C4-2B (cell line): ENCODE measurements at regions not wholly inside any gene's neighbourhood (a gene's known extent, or its start where the extent isn't known, plus 50 kb on each side); places are given as distances from the start of the nearest gene placed in this dataset.

Source experiments
- ZFX ChIP-seq: fragments of 450-650 bp; IDR thresholded peaks from 2 replicates; pipeline ENCODE4 v1.6.1; 2017
- TF ChIP-seq, protein P1 (sequence below): fragments of 450-650 bp; conservative IDR thresholded peaks from 2 replicates; pipeline ENCODE4 v1.5.1; 2017; ENCODE audit warnings: mild to moderate bottlenecking

DNA sequence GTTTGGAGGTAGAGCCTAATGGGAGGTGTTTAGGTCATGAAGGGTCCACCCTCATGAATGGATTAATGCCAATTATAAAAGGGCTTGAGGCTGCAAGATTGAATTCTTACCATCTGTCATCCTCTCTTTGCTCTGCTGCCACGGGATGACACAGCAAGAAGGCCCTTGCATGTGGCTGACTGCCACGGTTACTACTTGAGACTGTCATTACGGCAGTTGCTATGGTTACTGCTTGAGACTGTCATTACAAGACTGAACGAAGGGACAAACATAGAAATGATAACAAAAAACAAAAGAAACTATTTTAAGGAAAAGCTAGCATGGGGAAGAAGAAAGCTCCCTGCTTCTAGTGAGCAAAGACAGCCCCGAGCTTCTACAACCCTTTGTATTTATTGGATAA, 715.0 kb downstream of the TFAP2A start:
- TF ChIP-seq, protein P1, sequence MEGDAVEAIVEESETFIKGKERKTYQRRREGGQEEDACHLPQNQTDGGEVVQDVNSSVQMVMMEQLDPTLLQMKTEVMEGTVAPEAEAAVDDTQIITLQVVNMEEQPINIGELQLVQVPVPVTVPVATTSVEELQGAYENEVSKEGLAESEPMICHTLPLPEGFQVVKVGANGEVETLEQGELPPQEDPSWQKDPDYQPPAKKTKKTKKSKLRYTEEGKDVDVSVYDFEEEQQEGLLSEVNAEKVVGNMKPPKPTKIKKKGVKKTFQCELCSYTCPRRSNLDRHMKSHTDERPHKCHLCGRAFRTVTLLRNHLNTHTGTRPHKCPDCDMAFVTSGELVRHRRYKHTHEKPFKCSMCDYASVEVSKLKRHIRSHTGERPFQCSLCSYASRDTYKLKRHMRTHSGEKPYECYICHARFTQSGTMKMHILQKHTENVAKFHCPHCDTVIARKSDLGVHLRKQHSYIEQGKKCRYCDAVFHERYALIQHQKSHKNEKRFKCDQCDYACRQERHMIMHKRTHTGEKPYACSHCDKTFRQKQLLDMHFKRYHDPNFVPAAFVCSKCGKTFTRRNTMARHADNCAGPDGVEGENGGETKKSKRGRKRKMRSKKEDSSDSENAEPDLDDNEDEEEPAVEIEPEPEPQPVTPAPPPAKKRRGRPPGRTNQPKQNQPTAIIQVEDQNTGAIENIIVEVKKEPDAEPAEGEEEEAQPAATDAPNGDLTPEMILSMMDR: no peak
- no peak for TF ChIP-seq ZFX
